ENCODE measurements at regions not wholly inside any gene's neighbourhood (a gene's known extent, or its start where the extent isn't known, plus 50 kb on each side); places are given as distances from the start of the nearest gene placed in this dataset.

GRCh38 chr3:643376-643775 is 446.8 kb downstream of the CHL1 start:
- TF ChIP-seq, protein P1, sequence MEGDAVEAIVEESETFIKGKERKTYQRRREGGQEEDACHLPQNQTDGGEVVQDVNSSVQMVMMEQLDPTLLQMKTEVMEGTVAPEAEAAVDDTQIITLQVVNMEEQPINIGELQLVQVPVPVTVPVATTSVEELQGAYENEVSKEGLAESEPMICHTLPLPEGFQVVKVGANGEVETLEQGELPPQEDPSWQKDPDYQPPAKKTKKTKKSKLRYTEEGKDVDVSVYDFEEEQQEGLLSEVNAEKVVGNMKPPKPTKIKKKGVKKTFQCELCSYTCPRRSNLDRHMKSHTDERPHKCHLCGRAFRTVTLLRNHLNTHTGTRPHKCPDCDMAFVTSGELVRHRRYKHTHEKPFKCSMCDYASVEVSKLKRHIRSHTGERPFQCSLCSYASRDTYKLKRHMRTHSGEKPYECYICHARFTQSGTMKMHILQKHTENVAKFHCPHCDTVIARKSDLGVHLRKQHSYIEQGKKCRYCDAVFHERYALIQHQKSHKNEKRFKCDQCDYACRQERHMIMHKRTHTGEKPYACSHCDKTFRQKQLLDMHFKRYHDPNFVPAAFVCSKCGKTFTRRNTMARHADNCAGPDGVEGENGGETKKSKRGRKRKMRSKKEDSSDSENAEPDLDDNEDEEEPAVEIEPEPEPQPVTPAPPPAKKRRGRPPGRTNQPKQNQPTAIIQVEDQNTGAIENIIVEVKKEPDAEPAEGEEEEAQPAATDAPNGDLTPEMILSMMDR (IDR thresholded peaks at IDR 0.05), result no peak
- TF ChIP-seq, protein P2, sequence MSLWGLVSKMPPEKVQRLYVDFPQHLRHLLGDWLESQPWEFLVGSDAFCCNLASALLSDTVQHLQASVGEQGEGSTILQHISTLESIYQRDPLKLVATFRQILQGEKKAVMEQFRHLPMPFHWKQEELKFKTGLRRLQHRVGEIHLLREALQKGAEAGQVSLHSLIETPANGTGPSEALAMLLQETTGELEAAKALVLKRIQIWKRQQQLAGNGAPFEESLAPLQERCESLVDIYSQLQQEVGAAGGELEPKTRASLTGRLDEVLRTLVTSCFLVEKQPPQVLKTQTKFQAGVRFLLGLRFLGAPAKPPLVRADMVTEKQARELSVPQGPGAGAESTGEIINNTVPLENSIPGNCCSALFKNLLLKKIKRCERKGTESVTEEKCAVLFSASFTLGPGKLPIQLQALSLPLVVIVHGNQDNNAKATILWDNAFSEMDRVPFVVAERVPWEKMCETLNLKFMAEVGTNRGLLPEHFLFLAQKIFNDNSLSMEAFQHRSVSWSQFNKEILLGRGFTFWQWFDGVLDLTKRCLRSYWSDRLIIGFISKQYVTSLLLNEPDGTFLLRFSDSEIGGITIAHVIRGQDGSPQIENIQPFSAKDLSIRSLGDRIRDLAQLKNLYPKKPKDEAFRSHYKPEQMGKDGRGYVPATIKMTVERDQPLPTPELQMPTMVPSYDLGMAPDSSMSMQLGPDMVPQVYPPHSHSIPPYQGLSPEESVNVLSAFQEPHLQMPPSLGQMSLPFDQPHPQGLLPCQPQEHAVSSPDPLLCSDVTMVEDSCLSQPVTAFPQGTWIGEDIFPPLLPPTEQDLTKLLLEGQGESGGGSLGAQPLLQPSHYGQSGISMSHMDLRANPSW (CRISPR knock-in tag; conservative IDR thresholded peaks at IDR 0.05; ENCODE audit: low read depth), result no peak
- TF ChIP-seq ZNF263 (CRISPR knock-in tag; IDR thresholded peaks at IDR 0.05; ENCODE audit: low read depth) (no peak), KAT7 (CRISPR knock-in tag; IDR thresholded peaks at IDR 0.05; ENCODE audit: borderline replicate concordance) (no peak), ZNF219 (CRISPR knock-in tag; IDR thresholded peaks at IDR 0.05; ENCODE audit: borderline replicate concordance) (no peak), ARID4B (CRISPR knock-in tag; IDR thresholded peaks at IDR 0.05; ENCODE audit: borderline replicate concordance) (no peak)
- TF ChIP-seq, protein P3, sequence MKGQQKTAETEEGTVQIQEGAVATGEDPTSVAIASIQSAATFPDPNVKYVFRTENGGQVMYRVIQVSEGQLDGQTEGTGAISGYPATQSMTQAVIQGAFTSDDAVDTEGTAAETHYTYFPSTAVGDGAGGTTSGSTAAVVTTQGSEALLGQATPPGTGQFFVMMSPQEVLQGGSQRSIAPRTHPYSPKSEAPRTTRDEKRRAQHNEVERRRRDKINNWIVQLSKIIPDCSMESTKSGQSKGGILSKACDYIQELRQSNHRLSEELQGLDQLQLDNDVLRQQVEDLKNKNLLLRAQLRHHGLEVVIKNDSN (CRISPR knock-in tag; IDR thresholded peaks at IDR 0.05), result no peak

Measured in WTC11 (cell line).